SK-N-MC (cell line): ENCODE measurements at regions not wholly inside any gene's neighbourhood (a gene's known extent, or its start where the extent isn't known, plus 50 kb on each side); places are given as distances from the start of the nearest gene placed in this dataset.
"Not testable (repeated sequence)": the region's sequence is repeated elsewhere in the genome, so short reads cannot be mapped to it uniquely, and the experiment has no call there.

Experiments used
- EZH2 ChIP-seq: fragments of 200-600 bp; sonication (generic); IDR thresholded peaks from one replicate; pipeline ENCODE4 v1.6.1; 2017; ENCODE audit warnings: antibody characterized with exemption
- FOXP2 ChIP-seq: optimal IDR thresholded peaks from 2 replicates; pipeline ENCODE3; 2011; ENCODE audit warnings: mild to moderate bottlenecking, moderate library complexity; ENCODE audit not compliant: insufficient read depth; ENCODE audit errors: extremely low read length, control extremely low read depth
- POLR2AphosphoS5 ChIP-seq: IDR thresholded peaks from 2 replicates; pipeline ENCODE4 v1.6.1; 2012; ENCODE audit warnings: mild to moderate bottlenecking, low read depth, low read length, borderline replicate concordance

GRCh38 chr21:14009238-14009981 lies 201.3 kb downstream of the LIPI start:
- not testable (repeated sequence) for TF ChIP-seq POLR2AphosphoS5, EZH2, FOXP2
